Cardiac fibroblast (primary cell): ENCODE measurements at regions not wholly inside any gene's neighbourhood (a gene's known extent, or its start where the extent isn't known, plus 50 kb on each side); places are given as distances from the start of the nearest gene placed in this dataset.

Source experiments
- DNase-seq, 2 donors: peaks; one replicate each; pipeline versions ENCODE4 v3.0.0 to v3.0.0-alpha.2; 2010; ENCODE audit warnings: low read depth in 2 of 2
- H3K4me3 ChIP-seq, 2 donors: replicated peaks in 1 of 2; 1 replicate in 1 of 2; 2 replicates in 1 of 2; pipeline ENCODE4 v1.5.1; 2011; ENCODE audit warnings: low read depth in 2 of 2, low read length in 2 of 2, mild to moderate bottlenecking in 2 of 2, moderate library complexity in 1 of 2
- CTCF ChIP-seq: IDR thresholded peaks from one replicate; pipeline ENCODE4 v1.5.1; 2011; ENCODE audit warnings: low read depth, mild to moderate bottlenecking, low read length, inconsistent platforms

DNA sequence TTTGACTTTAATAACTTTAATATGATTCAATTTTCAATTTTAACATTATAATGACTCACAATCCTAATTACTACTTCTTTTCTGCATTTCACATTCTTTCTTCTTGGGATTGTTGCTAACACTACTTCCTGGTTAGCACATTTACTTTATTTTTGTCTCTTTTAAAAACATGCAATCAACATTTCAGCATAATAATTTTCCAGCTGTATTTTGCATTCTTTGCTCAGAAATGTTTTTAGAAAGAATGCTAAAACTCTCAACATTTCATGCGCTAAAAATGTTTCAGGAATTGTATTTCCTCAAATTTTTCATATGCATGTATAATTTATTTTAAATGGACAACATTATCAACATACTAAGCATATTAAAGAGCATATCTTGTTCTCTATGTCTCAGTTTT is 1302.1 kb upstream of the GJE1 start:
- no peak for DNase-seq
- no peak for TF ChIP-seq CTCF
- H3K4me3 ChIP-seq, result no peak overlapping the region

DNA sequence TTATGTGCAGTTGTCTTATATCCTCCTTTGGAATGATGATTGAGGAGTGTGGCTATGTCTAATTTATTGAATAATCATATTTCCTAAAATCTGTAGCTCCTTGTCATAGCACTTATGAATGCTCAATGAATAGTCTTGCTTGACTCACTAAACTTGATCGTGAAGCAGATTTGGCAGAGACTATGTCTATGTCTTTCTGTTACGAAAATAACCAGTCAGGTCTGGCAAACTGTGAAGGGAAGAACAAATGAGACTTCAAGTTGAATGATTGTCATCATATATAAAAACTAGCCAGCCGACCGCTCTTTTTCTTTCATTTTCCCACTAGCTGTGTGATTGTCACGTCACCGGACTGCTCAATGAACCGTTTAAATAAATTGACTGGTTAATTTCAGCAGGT is 1303.9 kb upstream of the GJE1 start:
- no peak overlapping the region for H3K4me3 ChIP-seq
- DNase-seq, result no peak
- TF ChIP-seq CTCF, result no peak

- DNase-seq, result no peak
- H3K4me3 ChIP-seq, result no peak overlapping the region
- no peak for TF ChIP-seq CTCF
These were observed 1305.1 kb upstream of the GJE1 start for GRCh38 chr6:140827593-140827992.

GRCh38 chr6:140825731-140826130 is 1307.0 kb upstream of the GJE1 start:
- H3K4me3 ChIP-seq, result no peak overlapping the region
- no peak for TF ChIP-seq CTCF
- no peak for DNase-seq

GRCh38 chr6:140824595-140824994 is 1308.1 kb upstream of the GJE1 start:
- TF ChIP-seq CTCF, result no peak
- DNase-seq, result no peak
- no peak overlapping the region for H3K4me3 ChIP-seq

GRCh38 chr6:140821196-140821595 is 1311.5 kb upstream of the GJE1 start:
- no peak for DNase-seq
- no peak overlapping the region for H3K4me3 ChIP-seq
- no peak for TF ChIP-seq CTCF

DNA sequence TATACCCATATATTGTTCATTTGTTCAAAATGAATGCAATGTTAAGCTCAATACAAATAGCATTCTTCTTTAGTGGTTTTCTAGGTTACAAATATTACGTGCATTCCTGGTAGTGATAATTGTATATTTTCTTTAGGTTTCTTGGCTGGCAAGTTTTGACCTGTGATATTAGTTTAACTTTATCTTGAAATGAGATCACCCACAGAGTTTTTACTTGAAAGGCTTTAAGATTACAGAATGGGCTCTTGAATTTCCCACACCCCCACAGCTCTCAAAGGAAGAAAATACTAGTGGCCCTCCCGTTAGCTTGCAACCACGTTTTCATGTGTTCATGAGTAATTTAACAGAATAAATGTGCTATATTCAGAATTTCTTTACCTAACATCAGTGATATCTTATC is 1315.5 kb upstream of the GJE1 start:
- no peak overlapping the region for H3K4me3 ChIP-seq
- TF ChIP-seq CTCF, result no peak
- DNase-seq, result no peak
